ENCODE measurements at regions not wholly inside any gene's neighbourhood (a gene's known extent, or its start where the extent isn't known, plus 50 kb on each side); places are given as distances from the start of the nearest gene placed in this dataset.

- TF ChIP-seq CTCF (IDR thresholded peaks at IDR 0.05) (no peak), POLR2A (IDR thresholded peaks at IDR 0.05) (no peak), POLR2AphosphoS5 (IDR thresholded peaks at IDR 0.05) (no peak), EP300 (IDR thresholded peaks at IDR 0.05) (no peak)
These were observed 83.5 kb upstream of the AKT3 start for GRCh38 chr1:243933495-243933894.
